ENCODE measurements at regions not wholly inside any gene's neighbourhood (a gene's known extent, or its start where the extent isn't known, plus 50 kb on each side); places are given as distances from the start of the nearest gene placed in this dataset.

DNA sequence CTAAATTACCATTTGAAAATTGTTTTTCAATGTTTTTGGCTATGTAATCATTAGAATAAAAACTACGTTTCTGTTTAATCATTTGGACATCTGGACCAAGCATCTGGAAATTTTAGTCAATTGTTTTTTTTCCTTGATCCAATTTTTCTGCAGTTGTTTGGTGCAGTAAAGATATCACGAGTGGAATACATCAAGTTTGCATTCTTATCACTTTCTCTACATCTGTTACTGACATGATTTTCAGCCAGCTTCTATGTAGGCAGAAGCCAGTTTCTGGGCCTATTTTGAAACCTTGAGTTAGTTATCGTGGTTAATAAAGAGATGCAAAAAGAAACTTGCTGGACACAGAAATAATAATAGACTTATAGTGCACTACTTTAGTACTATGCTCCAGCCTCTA lies 277.9 kb upstream of the ADAMTS5 start:
- TF ChIP-seq, protein P1, sequence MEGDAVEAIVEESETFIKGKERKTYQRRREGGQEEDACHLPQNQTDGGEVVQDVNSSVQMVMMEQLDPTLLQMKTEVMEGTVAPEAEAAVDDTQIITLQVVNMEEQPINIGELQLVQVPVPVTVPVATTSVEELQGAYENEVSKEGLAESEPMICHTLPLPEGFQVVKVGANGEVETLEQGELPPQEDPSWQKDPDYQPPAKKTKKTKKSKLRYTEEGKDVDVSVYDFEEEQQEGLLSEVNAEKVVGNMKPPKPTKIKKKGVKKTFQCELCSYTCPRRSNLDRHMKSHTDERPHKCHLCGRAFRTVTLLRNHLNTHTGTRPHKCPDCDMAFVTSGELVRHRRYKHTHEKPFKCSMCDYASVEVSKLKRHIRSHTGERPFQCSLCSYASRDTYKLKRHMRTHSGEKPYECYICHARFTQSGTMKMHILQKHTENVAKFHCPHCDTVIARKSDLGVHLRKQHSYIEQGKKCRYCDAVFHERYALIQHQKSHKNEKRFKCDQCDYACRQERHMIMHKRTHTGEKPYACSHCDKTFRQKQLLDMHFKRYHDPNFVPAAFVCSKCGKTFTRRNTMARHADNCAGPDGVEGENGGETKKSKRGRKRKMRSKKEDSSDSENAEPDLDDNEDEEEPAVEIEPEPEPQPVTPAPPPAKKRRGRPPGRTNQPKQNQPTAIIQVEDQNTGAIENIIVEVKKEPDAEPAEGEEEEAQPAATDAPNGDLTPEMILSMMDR (conservative IDR thresholded peaks at IDR 0.05): no peak
- TF ChIP-seq ZFX (IDR thresholded peaks at IDR 0.05): no peak
